ENCODE measurements at regions not wholly inside any gene's neighbourhood (a gene's known extent, or its start where the extent isn't known, plus 50 kb on each side); places are given as distances from the start of the nearest gene placed in this dataset.

GRCh38 chr5:68379275-68380036 is 163.9 kb downstream of the PIK3R1 start:
- DNase-seq (ENCODE audit: low read depth): no peak

DNA sequence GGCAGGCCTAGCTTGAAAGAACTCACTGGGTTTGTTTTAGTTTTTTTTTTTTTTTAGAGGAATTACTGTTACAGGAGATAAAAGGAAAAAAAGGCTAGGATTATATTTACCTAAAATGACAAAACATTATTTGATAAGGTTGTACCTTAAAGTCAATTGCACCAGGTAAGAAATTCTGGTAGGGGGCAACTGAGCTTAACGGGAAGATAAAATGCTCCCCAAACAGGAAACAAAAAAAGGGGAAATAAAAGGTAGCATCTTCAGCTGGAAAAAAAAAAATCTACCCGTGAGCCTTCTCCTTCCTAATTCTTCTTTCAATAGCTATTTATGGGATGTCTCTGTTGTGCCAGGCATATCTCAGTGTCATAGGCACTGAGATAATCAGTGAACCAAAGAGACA is 164.5 kb downstream of the PIK3R1 start:
- DNase-seq (ENCODE audit: low read depth): no peak

DNA sequence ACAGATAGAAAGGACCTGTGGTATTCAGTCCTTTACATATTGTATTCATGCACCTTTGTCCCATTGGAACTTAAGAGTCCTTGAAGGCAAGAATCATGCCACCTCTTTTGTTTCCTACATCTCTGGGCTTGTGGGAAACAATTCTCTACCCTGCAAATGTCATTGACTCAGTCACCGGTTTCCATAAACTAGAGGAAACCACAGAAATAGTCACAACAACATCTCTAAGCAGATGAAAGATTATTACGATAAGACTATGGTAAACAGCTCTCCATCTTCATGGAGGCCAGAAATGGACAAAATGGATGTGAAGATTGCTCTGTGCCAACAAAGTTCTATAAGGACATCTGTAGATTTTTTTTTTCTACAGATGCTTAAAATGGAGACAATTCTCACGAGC is 165.5 kb downstream of the PIK3R1 start:
- no peak for DNase-seq (ENCODE audit: low read depth)

DNA sequence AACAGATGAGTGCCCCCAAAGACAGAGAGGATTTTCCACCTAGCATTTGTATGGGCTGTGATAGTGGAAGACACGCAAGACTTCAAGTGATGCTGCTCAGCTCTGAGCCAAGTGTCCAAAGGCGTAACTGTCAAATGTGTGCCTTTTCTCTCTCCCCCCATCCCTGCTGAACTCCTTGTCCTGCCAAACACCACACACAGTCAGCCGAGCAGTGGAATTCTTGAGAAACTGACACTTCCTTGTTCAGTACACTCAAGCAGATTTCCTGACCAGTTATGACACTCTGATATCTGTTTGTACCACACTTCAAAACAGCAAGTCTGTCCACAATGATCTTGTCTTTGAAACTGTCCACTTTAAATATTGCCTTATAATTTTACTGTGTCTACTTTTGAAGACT is 166.4 kb downstream of the PIK3R1 start:
- DNase-seq (ENCODE audit: low read depth): peak; percentile 9

DNA sequence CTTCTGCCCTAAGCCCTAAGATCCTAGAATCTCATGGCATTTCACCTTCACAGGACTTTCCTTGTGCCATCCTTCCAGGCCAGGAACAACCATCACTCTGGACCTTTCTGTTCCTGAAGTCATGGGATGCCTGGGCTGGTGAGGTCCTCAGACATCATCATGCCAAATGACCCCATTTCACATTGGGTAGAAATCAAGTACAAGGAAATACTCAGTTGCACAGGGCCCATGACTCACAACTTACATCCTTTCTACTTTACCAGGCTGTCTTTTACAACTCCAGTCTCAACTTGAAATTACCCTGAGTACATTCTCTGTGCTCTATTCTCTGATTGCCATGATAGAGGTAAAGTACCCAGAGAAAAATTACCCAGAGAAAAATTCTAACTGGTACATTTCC is 167.1 kb downstream of the PIK3R1 start:
- no peak for DNase-seq (ENCODE audit: low read depth)

- no peak for DNase-seq (ENCODE audit: low read depth)
These were observed 168.3 kb downstream of the PIK3R1 start for GRCh38 chr5:68383888-68384310.

DNA sequence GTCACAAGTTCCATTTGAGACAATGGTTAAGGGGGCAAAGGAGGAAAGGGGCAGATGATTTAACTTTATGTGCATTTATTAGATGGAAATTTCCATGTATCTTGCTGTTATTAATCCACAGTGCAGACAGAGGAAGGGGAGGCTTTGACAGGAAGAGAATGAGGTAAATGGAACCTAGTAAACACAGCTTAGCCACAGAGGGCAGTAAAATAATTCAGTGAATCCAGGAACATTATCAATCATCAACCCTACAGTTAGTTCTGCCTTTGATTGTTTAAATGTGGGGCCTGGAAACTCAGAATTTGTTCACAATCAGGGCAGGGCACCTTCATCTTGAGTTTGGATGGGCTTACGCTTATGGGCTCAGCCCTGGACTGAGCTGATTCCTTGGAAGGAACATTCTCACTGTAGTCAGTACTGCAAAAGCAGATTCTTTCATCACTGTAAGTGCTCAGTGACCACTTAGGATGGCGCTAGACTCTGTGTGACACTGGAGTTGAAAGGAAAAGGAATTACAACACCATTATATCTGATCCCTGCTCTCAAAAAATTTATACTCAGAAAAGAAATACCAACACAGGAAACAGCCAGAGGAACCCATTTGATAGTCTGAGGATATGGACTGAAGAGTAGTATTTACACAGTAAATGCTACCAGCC is 169.5 kb downstream of the PIK3R1 start:
- no peak for DNase-seq (ENCODE audit: low read depth)

DNA sequence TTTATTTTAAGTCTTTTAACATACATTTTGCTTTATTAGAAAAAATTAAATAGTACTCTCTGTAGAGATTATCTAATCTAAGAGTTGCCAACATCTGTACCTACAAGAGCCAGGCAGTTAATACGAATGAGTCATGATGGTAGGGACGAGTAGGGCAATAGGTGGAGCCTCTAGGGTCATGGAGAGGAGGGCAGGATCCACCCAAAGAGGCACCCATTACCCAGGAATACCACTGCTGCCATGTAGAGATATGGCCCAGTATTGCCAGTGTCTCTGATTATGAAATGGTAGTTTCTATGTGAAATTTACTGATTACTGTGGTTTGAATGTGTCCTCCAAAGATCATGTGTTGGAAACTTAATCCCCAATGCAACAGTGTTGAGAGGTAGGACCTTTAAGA is 170.4 kb downstream of the PIK3R1 start:
- no peak for DNase-seq (ENCODE audit: low read depth)

GRCh38 chr5:68387074-68387796 is 171.7 kb downstream of the PIK3R1 start:
- DNase-seq (ENCODE audit: low read depth): no peak

DNA sequence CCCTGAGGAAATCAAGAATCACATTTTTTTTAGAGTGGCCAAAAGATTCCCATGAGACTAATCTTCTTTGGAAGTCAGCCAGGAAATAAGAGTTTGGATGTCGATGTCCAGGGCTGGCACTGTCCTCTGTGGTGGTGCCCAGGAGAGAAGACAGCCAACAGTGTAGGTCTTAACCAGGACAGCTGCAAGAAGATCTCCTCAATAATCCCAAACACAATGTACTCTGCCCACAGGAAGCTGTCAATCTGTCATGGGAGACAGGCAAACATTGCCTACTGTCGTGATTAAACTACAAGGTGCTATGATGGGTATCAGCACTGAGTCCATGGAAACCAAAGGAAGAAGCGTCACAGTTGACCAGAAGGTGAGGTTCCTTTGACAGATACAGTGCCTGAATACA is 174.1 kb downstream of the PIK3R1 start:
- DNase-seq (ENCODE audit: low read depth): no peak

DNA sequence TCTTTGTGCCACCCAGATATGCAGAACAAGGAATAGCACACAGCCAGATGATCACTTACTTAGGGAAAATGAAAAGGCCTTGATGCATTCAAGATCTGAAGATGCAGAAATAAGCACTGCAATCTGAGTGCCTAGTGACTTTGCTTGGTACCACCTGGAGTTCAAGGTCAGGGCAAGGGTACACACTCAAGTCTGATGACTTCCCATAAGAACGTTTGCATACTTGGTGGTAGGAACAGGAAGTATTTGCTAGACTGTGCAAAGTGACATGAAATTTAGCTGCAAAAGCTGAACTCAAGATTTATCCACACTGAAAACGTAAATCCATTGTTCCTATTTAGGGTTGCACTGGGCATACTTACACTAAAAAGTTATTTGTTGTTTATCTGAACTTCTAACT is 177.1 kb downstream of the PIK3R1 start:
- no peak for DNase-seq (ENCODE audit: low read depth)

GRCh38 chr5:68395302-68395701 is 179.7 kb downstream of the PIK3R1 start:
- DNase-seq (ENCODE audit: low read depth): no peak

GRCh38 chr5:68395926-68396511 is 180.5 kb downstream of the PIK3R1 start:
- no peak for DNase-seq (ENCODE audit: low read depth)

GRCh38 chr5:68396722-68397121 is 181.2 kb downstream of the PIK3R1 start:
- DNase-seq (ENCODE audit: low read depth): no peak

DNA sequence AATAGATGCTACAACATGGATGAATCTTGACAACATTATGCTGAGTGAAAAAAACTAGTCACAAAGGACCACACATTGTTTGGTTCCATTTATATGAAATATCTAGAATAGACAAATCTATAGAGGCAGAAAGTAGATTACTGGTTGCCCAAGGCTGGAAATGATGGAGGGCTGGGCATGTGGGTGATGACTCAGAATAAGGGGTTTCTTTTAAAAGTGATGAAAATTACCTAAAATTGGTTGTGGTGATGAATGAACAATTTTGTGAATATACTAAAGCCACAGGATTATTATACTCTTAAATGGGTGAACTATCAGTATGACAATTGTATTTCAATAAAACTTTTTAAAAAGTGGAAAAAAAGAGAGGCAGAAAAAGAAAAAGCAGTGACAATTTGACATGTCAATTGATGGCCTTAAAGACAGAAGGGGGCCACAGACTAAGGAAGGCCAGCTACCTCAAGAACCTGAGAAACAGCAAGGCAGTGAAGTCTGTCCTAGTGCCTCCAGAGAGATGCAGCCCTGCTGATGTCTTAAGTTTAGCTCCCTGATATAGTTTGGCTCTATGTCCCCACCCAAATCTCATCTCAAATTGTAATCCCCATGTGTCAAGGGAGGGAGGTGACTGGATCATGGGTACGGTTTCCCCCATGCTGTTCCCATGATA is 182.7 kb downstream of the PIK3R1 start:
- DNase-seq (ENCODE audit: low read depth): no peak

DNA sequence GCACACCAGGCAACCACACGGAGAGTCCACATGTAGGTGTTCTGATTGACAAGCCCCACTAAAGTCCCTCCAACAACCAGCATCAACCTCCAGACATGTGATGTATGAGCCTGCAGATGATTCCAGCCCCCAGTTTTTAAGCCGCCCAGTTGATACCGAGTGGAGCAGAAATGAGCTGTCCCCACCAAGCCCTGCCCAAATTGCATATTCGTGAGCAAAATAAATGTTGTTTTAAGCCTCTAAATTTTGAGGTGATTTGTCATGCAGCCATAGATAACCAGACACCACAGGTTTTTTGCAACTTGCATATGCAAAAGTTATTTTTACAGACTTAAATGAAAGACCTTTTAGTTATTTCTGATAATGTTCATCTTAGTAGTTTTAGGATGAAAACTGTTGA is 187.7 kb downstream of the PIK3R1 start:
- no peak for DNase-seq (ENCODE audit: low read depth)

DNA sequence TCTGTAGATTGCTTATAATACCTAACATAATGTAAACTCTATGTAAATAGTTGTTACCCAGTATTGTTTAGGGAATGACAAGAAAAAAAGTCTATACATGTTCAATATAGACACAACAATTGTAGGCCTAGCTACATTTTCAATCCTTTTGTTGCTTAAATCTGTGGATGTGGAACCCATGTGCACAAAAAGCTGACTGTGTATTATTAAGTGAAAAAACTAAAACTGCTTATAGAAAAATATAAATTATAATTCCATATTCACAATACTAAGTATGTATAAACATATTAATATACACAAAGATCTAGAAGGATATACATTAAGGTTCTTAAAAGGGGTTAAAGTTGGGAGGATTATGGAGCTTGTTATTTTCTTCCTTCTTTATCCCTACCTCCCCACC is 188.7 kb downstream of the PIK3R1 start:
- DNase-seq (ENCODE audit: low read depth): no peak

DNA sequence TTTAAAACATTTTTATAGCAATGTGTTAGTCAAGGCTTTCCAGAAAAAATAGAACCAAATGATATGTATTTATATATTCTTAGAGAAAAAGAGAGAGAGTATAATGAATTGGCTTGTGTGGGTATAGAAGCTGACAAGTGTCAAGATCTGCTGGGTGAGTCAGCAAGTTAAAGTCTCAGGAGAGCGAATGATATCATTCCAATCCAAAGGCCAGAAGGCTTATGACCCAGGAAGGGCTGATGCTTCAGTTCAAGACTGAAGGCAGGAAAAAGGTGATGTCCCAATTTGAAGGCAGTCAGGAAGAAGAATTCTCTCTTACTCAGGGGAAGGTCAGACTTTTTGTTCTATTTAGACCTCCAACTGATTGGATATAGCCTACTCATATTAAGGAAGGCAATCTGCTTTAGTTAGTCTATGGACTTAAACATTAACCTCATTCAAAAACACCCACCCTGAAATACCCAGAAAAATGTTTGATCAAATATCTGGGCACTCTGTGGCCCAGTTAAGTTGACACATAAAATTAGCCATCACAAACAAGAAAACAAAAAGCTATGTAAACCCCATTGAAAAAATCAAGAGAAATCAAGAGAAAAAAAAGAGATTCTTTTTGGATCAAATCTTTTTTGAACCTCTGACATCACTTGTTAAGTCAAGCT is 189.6 kb downstream of the PIK3R1 start:
- DNase-seq (ENCODE audit: low read depth): peak; percentile 5

GRCh38 chr5:68405784-68406743 is 190.5 kb downstream of the PIK3R1 start:
- DNase-seq (ENCODE audit: low read depth): no peak

GRCh38 chr5:68406767-68407241 is 191.2 kb downstream of the PIK3R1 start:
- no peak for DNase-seq (ENCODE audit: low read depth)

Measured in fibroblast of gingiva (primary cell).